GM18505 (cell line): ENCODE measurements at regions not wholly inside any gene's neighbourhood (a gene's known extent, or its start where the extent isn't known, plus 50 kb on each side); places are given as distances from the start of the nearest gene placed in this dataset.
"Not testable (repeated sequence)": the region's sequence is repeated elsewhere in the genome, so short reads cannot be mapped to it uniquely, and the experiment has no call there.

Experiments used
- ATAC-seq: cut with Tn5 transposase; IDR thresholded peaks from one replicate; pipeline ENCODE4 v1.9.1; 2021; ENCODE audit not compliant: unreplicated experiment
- POLR2A ChIP-seq: IDR thresholded peaks from 4 replicates; pipeline ENCODE4 v1.6.1; 2011; ENCODE audit warnings: borderline replicate concordance; ENCODE audit not compliant: insufficient read depth, insufficient read length; ENCODE audit errors: extremely low read depth

DNA sequence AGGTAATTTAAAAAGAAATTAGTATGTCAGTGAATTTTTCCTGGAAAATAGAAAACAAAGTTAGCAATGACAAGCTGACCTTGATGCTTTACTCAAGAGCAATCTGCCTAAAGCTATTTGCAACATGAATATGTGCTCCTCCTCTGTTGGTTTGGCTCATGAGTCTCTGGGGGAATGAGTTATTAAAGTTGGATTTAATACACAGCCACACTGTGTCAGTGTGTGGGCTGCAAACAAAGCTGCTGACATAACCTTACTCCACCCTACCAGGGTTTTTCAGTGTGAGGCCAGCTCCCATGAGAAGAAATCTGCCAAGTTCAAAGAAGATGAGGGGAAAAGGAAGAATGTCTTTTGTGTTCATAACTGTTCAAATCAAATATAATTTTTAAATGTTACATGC is 280.5 kb downstream of the TLL1 start:
- no peak for ATAC-seq
- TF ChIP-seq POLR2A, result no peak

DNA sequence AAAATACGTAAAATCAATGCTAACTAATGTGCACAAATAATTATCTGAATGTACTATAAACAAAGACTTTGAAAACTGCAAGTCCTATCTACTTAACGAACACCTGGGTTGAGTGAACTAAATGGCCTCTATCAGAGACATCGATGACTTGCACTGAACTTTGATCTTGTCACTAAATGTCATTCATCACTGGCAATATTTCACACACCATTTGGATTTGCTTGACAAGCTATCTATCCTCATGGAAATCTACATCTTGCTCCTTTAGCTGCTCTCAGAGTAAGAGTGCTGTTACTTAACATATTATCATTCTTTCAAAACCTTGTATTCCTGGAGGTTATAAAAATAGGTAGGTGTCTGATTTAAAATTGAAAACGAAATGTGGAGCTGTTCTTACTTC is 289.3 kb downstream of the TLL1 start:
- TF ChIP-seq POLR2A, result no peak
- ATAC-seq, result no peak

DNA sequence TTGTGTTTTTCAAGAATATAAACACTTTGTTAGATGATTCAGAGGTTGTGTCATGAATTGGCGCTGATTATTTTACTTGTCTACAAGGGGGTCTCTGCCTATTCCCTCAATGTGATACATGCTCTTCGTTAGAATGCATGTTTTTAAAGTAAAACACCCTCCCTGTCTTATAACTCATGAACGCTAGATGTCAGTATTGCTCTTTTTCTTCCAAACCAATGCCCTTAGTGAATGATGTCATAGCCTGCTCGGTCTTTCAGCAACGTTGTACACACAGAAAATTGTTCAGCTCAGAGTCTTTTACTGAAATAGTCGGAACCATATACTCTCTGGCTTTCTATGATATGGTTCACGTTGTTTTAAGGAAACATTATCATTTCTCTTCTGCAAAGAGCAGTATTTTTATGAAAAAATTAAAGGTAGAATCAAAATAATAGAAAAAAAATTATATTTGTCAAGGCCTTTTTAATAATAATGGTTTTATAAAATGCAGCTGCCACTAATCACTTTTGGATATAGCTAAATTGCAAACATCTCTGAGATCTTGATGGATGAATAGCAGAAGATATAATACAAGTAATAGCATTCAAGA is 292.9 kb downstream of the TLL1 start:
- ATAC-seq, result peak; percentile 98
- no peak for TF ChIP-seq POLR2A

DNA sequence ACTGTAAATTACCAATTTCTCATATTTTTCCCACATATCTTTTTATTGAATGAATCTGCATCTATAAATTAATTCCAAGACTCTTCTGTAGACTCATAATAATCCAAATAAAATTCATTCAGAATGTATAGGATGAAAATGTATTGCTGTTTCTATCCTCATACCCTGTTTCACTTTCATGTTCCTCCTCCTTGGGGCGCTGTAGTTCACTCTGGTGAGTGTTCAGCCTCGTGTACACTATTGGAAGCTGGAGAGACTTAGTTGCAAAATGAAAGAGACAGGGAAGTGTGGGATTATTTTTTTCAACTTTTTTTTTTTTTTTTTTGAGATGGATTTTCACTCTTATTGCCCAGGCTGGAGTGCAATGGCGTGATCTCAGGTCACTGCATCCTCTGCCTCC is 296.1 kb downstream of the TLL1 start:
- no peak for ATAC-seq
- TF ChIP-seq POLR2A, result no peak

DNA sequence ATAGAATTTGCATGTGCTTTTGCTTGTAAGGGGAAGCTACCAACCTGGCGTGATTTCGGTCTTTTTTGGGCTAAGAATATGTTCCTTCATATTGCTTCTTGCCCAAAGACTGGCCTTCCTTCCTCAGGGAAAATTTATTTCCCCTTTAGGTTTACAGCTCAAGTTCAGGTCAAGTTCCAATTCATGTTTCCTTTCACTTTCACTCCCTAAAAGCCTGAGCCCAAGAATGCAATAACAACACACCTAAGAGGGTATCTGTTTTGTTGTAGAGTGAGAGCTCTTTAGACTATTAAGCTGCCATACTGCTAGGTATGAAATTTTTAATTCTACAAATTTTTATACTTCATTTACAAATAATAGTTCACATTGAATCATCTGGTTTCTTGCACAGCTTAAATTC is 299.6 kb downstream of the TLL1 start:
- no peak for TF ChIP-seq POLR2A
- ATAC-seq, result no peak

DNA sequence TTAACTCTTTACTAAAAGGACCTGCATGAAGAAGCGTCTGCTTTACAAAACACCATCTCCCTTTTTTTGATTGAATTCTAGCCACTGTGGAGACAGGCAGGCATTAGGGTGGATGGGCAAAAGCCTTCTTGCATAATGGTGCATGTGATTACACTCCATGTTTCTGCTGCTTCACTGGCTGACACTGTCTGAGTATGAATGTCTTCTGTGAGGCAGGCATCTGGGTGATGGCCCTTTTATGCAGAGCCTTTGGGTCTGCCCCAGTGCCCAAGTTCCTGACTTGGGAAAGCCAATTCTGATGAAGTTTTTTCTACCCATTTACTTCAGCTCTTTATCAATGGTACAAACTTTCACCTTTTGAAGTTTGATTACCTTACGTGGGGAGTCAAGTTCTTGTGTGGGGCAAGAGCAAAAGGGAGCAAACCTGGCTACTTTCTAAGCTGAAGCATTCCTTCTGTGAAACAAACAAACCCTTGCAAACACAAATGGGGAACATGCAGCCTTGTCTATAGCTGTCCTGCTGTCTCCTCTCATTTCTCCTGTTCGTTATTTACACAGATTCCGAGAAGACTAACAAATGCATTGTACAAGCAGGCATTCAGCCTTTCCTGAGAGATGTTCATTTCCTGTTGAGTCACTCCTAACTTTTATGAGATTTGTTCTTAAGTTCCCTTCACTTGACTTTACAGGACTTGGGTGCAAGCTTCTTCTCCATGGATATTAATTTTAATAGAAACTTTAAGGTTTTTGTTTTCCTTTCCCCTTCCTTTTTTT is 301.9 kb downstream of the TLL1 start:
- ATAC-seq, result no peak

DNA sequence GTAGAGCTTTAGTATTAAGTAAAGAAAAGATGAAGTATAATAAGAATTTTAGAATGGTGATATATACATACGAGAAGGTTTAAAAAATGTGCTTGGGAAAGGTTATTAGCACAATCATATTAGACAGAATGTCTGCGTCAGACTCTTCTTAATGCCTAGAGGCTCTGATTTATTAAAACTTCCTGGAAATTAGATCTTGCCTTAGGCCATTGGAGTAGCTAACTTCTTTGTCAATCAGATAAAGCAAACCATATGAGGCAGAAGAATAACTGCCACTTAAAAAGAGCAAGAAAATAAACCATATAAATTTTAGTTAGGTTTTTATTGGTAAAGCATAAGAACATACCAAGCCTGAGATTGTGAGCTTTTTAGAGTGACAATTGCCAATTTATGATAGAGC is 309.1 kb downstream of the TLL1 start:
- no peak for TF ChIP-seq POLR2A
- ATAC-seq, result no peak

More for the DNA sequence above, 301.9 kb downstream of the TLL1 start:
- no peak for TF ChIP-seq POLR2A

DNA sequence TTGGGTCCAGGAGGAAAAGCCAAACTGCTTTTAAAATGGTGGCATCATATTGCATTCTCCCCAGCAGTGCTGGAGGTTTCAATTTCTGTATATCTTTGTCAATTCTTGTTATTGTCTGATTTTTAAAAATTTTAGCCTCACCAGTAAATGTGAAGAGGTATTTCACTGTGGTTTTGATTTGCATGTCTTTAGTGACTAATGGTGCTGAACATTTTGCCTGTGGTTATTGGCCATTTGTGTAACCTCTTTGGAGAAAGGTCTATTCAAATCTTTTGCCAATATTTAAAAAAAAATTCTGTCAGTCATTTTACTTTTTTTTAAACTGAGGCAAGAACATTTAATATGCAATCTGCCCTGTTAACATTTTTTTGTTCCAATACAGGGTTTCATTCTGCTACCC is 322.1 kb downstream of the TLL1 start:
- no peak for ATAC-seq
- no peak for TF ChIP-seq POLR2A

DNA sequence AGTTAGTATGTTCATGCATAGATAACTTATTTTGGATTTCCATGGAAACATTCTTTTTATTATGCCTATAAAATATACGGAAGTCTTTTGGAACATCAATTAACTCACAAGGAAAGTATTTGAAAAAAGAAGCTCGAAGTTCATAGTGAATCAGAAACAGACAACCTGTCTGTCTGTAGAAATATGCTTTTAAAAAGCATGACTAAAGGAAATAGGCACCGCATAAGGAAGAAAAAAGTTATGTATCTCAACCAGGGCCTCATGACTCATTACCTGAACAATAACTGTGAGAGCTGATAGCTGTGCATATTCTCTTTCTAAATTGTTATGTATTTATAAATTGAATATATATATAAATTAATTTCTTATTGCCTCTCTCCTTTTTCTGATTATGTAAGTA is 324.1 kb downstream of the TLL1 start:
- no peak for ATAC-seq
- TF ChIP-seq POLR2A, result no peak

DNA sequence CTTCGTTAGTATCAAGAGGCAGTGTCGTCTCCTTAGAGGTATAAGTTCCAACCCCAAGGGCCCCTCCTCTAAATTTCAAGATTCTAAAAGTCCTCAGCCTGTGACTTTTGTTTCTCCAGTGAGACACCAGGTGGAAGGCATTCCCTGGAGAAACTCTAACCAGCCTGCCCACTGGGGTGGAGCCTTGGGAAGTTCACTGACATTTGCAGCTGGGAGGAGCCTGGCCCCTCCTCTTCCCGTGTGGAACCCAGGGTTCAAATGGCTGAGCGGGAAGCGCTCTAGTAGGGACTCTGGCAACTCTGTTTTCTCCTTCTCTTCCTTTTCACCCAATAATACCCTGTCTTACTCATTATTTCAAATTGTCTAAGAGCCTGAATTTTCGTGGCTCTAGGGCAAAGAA is 325.0 kb downstream of the TLL1 start:
- TF ChIP-seq POLR2A, result no peak
- no peak for ATAC-seq

DNA sequence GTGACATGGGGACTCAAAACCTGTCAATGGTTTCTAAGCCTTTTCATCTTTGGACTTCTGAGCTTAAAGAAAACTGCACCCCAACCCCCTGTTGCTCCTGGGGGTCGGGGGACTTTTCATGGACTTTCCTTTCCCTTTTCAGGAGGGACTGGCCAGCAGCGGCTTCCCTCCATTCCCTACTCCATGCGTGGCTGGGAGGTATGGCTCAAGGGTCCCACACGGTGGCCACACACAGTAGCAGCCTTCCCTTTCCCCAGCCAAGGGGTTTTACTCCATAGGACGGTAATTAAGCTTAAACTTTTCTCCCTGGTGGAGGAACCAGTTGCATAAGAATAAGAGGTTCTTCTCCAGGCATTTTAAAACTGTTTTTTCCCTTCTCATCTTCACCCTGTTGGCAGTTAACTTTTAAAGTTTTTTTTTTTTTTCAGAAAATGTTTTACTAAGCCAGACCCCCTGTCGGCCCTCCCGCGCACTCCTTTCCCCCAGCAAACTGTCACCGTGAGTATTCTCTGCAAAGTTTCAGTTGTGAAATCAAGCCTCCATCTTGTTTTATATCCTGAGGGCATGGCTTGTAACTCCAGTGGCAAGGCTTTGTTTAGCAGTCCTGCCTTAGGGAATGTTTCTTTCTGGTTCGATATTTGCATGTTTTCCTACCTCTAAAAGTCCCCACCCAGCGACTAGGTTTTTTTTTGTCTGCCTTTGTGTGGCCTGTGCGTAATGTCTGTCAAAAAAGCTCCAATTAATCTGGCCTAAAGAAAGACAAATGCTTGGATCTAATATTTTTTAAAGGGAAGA is 325.7 kb downstream of the TLL1 start:
- TF ChIP-seq POLR2A, result no peak

DNA sequence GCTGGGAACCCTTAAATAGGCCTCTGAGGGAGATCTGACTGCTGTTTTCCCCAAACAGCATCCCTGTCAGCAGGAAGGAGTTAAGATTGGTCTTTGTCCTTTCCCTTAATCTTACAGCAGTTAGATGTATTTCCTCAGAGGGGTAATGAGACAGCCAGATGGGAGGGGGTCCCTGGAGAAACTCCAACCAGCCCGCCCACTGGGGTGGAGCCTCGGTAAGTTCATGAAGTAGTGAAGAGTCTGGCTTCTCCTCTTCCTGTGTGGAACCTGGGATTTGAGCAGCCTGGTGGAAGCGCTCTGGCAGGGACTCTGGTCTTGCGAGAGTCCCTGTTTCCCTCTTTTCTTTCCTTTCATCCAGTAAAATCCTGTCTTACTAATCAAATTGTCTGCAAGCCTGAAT is 330.0 kb downstream of the TLL1 start:
- TF ChIP-seq POLR2A, result no peak
- no peak for ATAC-seq

More for the DNA sequence above, 325.7 kb downstream of the TLL1 start:
- ATAC-seq, result no peak

DNA sequence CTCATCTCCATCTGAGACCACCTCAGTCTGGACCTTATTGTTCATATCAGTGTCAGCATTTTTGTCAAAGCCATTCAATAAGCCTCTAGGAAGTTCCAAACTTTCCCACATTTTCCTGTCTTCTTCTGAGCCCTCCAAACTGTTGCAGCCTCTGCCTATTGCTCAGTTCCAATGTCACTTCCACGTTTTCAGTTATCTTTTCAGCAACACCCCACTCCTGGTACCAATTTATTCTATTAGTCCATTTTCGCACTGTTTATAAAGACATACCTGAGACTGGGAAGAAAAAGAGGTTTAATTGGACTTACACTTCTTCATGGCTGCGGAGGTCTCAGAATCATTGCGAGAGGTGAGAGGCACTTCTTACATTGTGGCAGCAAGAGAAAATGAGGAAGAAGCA is 339.3 kb downstream of the TLL1 start:
- ATAC-seq, result not testable (repeated sequence)

DNA sequence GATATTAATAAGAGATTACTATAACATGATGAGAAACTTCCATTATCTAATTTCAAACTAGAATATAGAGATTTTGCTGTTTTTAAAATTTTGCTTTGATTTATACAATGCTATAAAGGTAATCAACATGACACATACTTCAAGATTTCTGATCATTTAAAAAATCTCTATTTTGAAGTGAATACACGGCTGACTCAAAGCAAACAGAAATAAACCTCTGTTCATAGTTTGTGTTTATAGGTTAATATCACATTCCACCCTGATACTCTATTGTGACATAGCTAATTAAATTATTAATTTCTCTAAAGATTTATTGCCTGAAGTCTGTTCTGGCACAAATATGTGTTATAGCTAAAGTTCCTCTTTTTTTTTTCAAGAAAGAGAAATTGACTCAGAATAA is 349.2 kb downstream of the TLL1 start:
- no peak for ATAC-seq
- no peak for TF ChIP-seq POLR2A

DNA sequence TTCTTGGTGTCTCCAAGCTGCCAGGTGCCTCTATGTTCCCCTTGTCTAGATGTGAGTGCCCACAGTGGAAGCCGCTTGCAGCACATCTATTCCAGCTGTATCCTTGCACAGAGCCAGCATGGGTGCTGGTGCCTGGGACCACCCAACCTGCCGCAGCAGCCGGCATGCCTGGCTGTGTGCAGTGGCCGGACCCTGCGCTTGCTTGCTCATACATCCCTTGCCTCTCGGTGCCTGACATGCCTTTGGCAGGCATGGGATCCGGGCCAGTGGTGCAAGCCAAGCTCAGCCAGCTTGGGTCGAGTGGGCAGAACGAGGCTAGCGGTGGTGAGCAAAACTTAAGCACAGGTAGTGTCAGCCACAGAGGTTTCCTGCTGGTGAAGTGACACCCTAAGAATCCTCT is 355.1 kb downstream of the TLL1 start:
- no peak for TF ChIP-seq POLR2A
- no peak for ATAC-seq

DNA sequence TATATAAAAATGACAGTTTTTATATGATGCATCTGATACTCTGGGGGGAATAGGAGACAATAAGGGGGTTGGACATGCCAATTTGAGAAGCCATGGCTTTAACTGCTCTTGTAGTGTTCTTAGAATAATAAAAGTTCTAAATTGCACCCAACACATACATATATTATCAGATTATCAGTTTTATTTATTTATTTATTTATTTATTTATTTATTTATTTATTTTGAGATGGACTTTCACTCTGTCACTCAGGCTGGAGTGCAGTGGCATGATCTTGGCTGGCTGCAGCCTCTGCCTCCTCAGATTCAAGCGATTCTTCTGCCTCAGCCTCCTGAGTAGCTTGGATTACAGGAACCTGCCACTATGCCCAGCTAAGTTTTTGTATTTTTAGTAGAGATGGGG is 356.8 kb downstream of the TLL1 start:
- no peak for ATAC-seq
- no peak for TF ChIP-seq POLR2A
